ENCODE measurements at regions not wholly inside any gene's neighbourhood (a gene's known extent, or its start where the extent isn't known, plus 50 kb on each side); places are given as distances from the start of the nearest gene placed in this dataset.

- TF ChIP-seq SETDB1 (IDR thresholded peaks at IDR 0.05; ENCODE audit: low read length) (no peak), MAX (CRISPR knock-in tag; IDR thresholded peaks at IDR 0.05) (no peak), BHLHE40 (IDR thresholded peaks at IDR 0.05; ENCODE audit: low read length) (no peak), COPS2 (conservative IDR thresholded peaks at IDR 0.05) (no peak), ZBTB5 (IDR thresholded peaks at IDR 0.05) (no peak), CTCF (IDR thresholded peaks at IDR 0.05 in 2 of 3, conservative IDR thresholded peaks at IDR 0.05 in 1 of 3; ENCODE audit: insufficient read depth in 2 of 3, low read depth in 1 of 3, low read length in 3 of 3) (no peak), ESRRA (IDR thresholded peaks at IDR 0.05; ENCODE audit: borderline replicate concordance, low read depth) (no peak), ZNF274 (IDR thresholded peaks at IDR 0.05; ENCODE audit: borderline replicate concordance, low read depth, low read length) (no peak), RAD21 (CRISPR knock-in tag; conservative IDR thresholded peaks at IDR 0.05 in 1 of 2, IDR thresholded peaks at IDR 0.05 in 1 of 2) (no peak)
Observed at GRCh38 chr6:121559611-121560269, 124.3 kb downstream of the GJA1 start.

All from K562 (cell line).